ENCODE measurements at regions not wholly inside any gene's neighbourhood (a gene's known extent, or its start where the extent isn't known, plus 50 kb on each side); places are given as distances from the start of the nearest gene placed in this dataset.

DNA sequence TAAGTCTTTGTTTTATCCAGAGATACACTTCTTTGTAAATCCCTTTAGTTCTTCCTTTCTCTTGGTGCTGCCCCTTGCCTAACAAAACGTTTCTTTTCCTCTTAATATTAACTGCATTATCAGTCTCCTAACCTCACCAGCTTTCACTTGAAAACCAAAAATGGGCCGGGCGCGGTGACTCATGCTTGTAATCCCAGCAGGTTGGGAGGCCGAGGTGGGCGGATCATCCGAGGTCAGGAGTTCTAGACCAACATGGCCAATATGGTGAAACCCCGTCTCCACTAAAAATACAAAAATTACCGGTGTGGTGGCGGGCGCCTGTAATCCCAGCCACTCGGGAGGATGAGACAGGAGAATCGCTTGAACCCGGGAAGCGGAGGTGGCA is 329.8 kb upstream of the MIR17HG start:
- TF ChIP-seq, protein P1, sequence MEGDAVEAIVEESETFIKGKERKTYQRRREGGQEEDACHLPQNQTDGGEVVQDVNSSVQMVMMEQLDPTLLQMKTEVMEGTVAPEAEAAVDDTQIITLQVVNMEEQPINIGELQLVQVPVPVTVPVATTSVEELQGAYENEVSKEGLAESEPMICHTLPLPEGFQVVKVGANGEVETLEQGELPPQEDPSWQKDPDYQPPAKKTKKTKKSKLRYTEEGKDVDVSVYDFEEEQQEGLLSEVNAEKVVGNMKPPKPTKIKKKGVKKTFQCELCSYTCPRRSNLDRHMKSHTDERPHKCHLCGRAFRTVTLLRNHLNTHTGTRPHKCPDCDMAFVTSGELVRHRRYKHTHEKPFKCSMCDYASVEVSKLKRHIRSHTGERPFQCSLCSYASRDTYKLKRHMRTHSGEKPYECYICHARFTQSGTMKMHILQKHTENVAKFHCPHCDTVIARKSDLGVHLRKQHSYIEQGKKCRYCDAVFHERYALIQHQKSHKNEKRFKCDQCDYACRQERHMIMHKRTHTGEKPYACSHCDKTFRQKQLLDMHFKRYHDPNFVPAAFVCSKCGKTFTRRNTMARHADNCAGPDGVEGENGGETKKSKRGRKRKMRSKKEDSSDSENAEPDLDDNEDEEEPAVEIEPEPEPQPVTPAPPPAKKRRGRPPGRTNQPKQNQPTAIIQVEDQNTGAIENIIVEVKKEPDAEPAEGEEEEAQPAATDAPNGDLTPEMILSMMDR (IDR thresholded peaks at IDR 0.05; ENCODE audit: insufficient read depth, low read length): no peak
- H3K4me3 ChIP-seq (ENCODE audit: low read depth, low read length): no peak overlapping the region
- no peak for DNase-seq (ENCODE audit: low read depth)

DNA sequence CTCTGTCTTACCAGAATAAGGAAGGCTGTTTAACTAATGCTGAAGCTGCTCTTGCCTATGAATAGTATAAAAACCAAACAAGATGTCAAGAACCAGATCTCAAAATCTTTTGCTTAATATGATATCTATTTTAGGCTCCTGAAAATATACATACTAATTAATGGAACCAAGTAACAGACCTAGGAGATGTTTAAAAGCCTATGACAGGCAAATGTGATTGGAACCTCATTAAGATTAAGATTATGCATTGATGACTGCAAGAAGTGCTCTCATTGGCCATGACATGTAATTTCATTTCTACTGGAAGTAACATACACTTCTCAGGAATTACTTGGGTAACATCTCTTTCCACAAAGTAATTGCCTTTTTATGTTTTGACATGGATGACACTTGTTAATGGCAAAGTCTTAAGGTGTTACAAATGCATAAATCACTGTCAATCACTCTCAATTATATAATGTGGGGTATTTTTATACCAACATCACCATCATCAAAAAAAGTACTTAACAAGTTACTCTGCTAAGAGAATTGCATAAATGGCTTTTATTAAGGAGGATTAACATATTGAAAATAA is 326.9 kb upstream of the MIR17HG start:
- no peak for DNase-seq (ENCODE audit: low read depth)
- H3K4me3 ChIP-seq (ENCODE audit: low read depth, low read length): no peak overlapping the region
- TF ChIP-seq, protein P1 (IDR thresholded peaks at IDR 0.05; ENCODE audit: insufficient read depth, low read length): no peak

DNA sequence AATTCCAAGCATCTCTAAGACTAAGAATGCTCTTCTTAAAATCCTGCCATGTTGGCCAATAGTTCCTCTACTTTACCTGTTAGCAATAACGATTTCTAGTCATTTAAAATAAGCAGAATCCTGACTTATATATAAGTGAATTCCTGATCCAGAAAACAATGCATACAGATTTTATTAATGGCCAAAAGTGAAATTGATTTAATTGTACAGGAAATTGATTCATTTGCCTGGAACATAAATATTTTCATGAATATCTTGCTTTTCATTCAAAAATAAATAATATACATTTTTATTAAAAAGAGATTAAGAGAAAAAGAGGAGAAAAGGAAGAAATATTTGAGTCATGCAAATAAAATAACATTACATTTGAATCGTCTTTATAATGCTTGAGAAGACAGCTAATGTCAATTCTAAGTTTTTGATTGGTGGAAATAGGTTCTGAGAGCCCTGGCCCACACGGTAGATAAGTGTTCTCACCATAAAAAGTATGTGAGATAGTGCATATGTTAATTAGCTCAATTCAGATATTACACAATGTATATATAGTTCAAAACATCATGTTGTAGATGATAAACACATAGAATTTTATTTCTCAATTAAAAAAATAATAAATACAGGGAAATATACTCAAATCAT is 323.2 kb upstream of the MIR17HG start:
- TF ChIP-seq, protein P1 (IDR thresholded peaks at IDR 0.05; ENCODE audit: insufficient read depth, low read length): no peak
- no peak for DNase-seq (ENCODE audit: low read depth)
- no peak overlapping the region for H3K4me3 ChIP-seq (ENCODE audit: low read depth, low read length)

DNA sequence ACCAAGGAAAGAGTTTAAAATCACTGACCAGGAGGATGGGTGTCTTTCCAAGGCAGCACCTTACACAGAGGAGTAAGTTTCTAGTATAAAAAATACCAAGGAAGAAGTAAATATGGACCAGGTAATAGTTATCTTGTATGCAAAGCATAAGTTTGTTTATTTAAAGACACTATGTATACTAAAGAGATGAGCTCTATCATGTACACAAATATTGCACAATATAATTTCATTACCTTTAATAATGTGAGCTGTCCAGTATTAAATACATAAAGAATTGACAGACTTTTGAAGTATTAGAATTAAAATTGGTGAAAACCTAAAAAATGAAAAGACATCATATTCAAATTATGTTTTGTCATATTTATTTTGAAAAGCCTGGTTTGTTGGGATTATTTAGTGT is 322.0 kb upstream of the MIR17HG start:
- no peak overlapping the region for H3K4me3 ChIP-seq (ENCODE audit: low read depth, low read length)
- TF ChIP-seq, protein P1 (IDR thresholded peaks at IDR 0.05; ENCODE audit: insufficient read depth, low read length): no peak
- no peak for DNase-seq (ENCODE audit: low read depth)

DNA sequence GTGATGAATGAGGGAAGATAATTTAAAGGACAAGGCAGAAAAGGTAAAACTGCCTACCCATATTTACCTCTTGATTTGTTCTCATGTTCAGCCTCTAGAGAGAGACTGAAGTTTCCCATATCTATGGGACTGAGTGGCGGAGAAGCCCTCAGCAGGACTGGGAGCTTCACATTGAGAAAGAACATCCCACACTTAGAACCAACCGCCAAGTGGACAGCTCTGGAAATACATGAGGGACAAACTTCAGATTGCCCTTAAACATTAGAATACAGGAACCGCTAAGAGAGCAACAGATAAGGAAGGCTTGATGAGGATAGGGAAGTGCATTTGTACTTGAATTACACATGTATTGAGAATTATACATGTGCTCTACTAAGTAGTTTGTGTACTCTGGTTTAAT is 316.0 kb upstream of the MIR17HG start:
- DNase-seq (ENCODE audit: low read depth): no peak
- H3K4me3 ChIP-seq (ENCODE audit: low read depth, low read length): no peak overlapping the region
- TF ChIP-seq, protein P1 (IDR thresholded peaks at IDR 0.05; ENCODE audit: insufficient read depth, low read length): no peak

DNA sequence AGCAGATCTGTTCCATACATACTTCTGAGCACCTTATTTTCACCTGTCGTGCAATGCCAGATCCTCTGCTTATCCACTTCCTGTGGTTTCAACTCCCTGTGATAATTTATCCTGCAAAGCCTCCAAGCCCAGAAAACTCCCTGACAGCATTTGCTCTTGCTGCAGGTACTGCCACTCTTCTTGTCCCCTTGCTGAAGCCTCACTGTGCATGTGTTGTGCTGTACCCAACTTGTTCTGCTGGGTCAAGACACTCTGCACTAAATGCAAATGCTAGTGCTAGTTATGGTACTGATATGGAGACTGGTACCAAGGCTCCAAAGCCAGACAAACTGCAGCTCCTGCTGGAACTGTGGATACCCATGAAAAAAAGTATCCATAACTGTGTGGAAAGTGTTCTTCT is 315.4 kb upstream of the MIR17HG start:
- TF ChIP-seq, protein P1 (IDR thresholded peaks at IDR 0.05; ENCODE audit: insufficient read depth, low read length): no peak
- no peak for DNase-seq (ENCODE audit: low read depth)

DNA sequence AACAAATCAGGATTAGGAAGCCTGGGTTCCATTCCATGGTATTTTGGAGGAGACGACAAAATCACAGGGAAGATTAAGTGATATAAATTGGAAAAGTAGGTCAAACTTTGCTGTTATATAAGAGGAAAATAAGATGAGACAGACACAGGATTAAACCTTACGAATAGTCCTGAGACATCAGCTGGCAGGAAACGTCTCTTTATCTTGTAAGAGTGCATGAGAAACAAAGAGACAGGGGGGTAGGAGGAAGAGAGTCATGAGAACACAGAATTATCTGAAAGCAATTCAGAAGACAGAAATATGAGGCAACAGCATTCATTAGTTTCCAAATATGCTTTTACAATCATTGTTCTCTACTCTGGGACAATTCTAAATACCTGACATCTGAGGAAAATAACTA is 310.6 kb upstream of the MIR17HG start:
- H3K4me3 ChIP-seq (ENCODE audit: low read depth, low read length): no peak overlapping the region
- no peak for DNase-seq (ENCODE audit: low read depth)
- TF ChIP-seq, protein P1 (IDR thresholded peaks at IDR 0.05; ENCODE audit: insufficient read depth, low read length): no peak

More for the DNA sequence above, 315.4 kb upstream of the MIR17HG start:
- H3K4me3 ChIP-seq (ENCODE audit: low read depth, low read length): no peak overlapping the region
